IPS-20b (cell line): ENCODE measurements at regions not wholly inside any gene's neighbourhood (a gene's known extent, or its start where the extent isn't known, plus 50 kb on each side); places are given as distances from the start of the nearest gene placed in this dataset.
"Not testable (repeated sequence)": the region's sequence is repeated elsewhere in the genome, so short reads cannot be mapped to it uniquely, and the experiment has no call there.

Experiments
- H3K27ac ChIP-seq: one replicate; pipeline ENCODE4 v1.5.1; 2013; ENCODE audit warnings: low read length
- H3K27me3 ChIP-seq: 2 replicates; pipeline ENCODE4 v1.6.1; 2013; ENCODE audit warnings: mild to moderate bottlenecking, low read length, inconsistent platforms; ENCODE audit not compliant: insufficient read depth
- H3K36me3 ChIP-seq: 2 replicates; pipeline ENCODE4 v1.6.1; 2013; ENCODE audit warnings: low read depth, mild to moderate bottlenecking, inconsistent platforms, low read length, moderate library complexity; ENCODE audit not compliant: insufficient read depth
- H3K4me1 ChIP-seq: 2 replicates; pipeline ENCODE4 v1.6.1; 2013; ENCODE audit warnings: mild to moderate bottlenecking, control low read depth, inconsistent platforms, low read length, moderate library complexity; ENCODE audit not compliant: insufficient read depth
- H3K4me3 ChIP-seq: 2 replicates; pipeline ENCODE4 v1.5.1; 2013; ENCODE audit warnings: mild to moderate bottlenecking, low read length, inconsistent platforms
- H3K9ac ChIP-seq: 2 replicates; pipeline ENCODE4 v1.6.1; 2013; ENCODE audit warnings: low read depth, mild to moderate bottlenecking, inconsistent platforms, low read length, moderate library complexity
- H3K9me3 ChIP-seq: 2 replicates; pipeline ENCODE4 v1.6.1; 2013; ENCODE audit warnings: mild to moderate bottlenecking, low read depth, low read length, inconsistent platforms; ENCODE audit not compliant: insufficient read depth

DNA sequence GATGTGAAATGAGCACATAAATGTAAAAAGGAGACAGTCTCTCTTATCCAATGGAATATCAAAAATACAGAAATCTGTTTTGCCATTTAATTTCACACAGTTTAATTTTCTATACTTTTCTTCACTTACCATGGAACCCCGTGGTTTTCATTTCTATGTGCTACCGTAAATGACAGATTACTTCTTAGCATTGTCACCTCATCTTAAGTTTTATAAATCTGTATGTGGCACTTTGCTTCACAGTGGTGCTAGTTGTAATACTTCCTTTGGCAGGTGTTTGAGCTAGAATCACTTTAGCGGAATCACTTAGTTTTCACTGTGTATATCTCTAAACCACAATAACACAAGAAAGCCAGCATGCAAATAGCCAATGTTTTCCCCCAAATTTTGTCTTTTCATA lies 781.9 kb upstream of the MGAT4C start:
- Histone ChIP-seq H3K9ac (no peak overlapping the region), H3K27ac (no peak overlapping the region), H3K36me3 (no peaks in the 10 kb centered on the region), H3K27me3 (no peaks in the 10 kb centered on the region), H3K4me1 (no peaks in the 10 kb centered on the region), H3K9me3 (no peaks in the 10 kb centered on the region), H3K4me3 (no peak overlapping the region)

GRCh38 chr12:87025976-87026375 lies 769.8 kb upstream of the MGAT4C start:
- no peaks in the 10 kb centered on the region for H3K36me3 ChIP-seq
- H3K9me3 ChIP-seq, result no peaks in the 10 kb centered on the region

DNA sequence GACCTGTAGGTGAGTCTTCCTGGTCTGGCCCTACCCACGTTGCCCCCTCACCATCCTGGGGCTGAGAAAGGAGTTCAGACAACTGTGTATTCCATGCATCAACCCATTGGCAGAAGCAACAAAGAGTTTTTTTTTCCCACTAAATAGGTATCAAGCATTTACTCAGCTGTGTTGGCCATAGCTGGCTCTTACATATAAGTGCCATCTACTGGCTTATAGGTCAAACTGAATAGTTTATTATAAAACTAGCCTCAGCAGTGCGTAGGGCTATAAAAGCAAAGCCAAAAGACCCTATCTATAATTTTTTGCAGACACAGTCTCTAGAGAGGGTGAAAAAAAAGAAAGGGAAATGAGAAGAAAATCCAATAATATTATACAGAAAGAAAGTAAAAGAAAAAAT lies 765.2 kb upstream of the MGAT4C start:
- Histone ChIP-seq H3K9me3 (no peaks in the 10 kb centered on the region), H3K4me3 (no peak overlapping the region), H3K27ac (no peak overlapping the region), H3K27me3 (no peaks in the 10 kb centered on the region), H3K36me3 (no peaks in the 10 kb centered on the region), H3K4me1 (no peaks in the 10 kb centered on the region), H3K9ac (no peak overlapping the region)

More at GRCh38 chr12:87025976-87026375, 769.8 kb upstream of the MGAT4C start:
- Histone ChIP-seq H3K9ac (no peak overlapping the region), H3K4me1 (no peaks in the 10 kb centered on the region), H3K4me3 (no peak overlapping the region), H3K27me3 (no peaks in the 10 kb centered on the region), H3K27ac (no peak overlapping the region)

GRCh38 chr12:87020071-87020470 lies 763.9 kb upstream of the MGAT4C start:
- no peak overlapping the region for H3K4me3 ChIP-seq
- H3K27me3 ChIP-seq, result no peaks in the 10 kb centered on the region
- no peak overlapping the region for H3K9ac ChIP-seq
- H3K9me3 ChIP-seq, result no peaks in the 10 kb centered on the region
- no peaks in the 10 kb centered on the region for H3K4me1 ChIP-seq
- H3K27ac ChIP-seq, result no peak overlapping the region
- no peaks in the 10 kb centered on the region for H3K36me3 ChIP-seq

- Histone ChIP-seq H3K27me3 (no peaks in the 10 kb centered on the region), H3K4me1 (no peaks in the 10 kb centered on the region), H3K9me3 (no peaks in the 10 kb centered on the region), H3K27ac (no peak overlapping the region), H3K4me3 (no peak overlapping the region), H3K9ac (no peak overlapping the region), H3K36me3 (no peaks in the 10 kb centered on the region)
These were observed 759.2 kb upstream of the MGAT4C start for GRCh38 chr12:87015352-87015751.

GRCh38 chr12:87008785-87009384 lies 752.7 kb upstream of the MGAT4C start:
- Histone ChIP-seq H3K36me3 (no peaks in the 10 kb centered on the region), H3K9me3 (no peaks in the 10 kb centered on the region; the same call in 1 of the 2 replicates), H3K4me1 (no peaks in the 10 kb centered on the region), H3K4me3 (no peak overlapping the region), H3K9ac (no peak overlapping the region), H3K27ac (no peak overlapping the region), H3K27me3 (no peaks in the 10 kb centered on the region)

DNA sequence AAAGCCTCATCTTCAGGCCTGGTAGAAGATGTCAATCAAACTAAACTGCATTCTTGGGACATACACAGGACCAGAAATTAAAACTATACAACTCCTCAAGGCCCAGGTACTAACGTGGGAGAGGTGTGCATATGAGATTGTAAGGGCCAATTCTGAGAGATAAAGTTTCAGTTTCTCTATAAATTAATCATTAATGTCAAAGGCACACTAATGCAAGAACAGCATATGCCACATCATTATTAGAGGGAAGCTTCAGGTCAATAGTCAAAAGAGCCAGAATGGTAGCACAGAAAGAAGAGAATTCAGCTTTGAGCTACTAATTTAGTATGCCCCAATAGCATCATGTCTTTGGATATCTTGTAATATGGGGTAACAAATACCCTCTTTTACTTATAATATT lies 744.9 kb upstream of the MGAT4C start:
- Histone ChIP-seq H3K4me3 (no peak overlapping the region), H3K4me1 (no peaks in the 10 kb centered on the region), H3K9ac (no peak overlapping the region), H3K27ac (no peak overlapping the region), H3K36me3 (no peaks in the 10 kb centered on the region), H3K9me3 (peaks cover 38% of the 10 kb centered on the region), H3K27me3 (no peaks in the 10 kb centered on the region)

- Histone ChIP-seq H3K9ac (no peak overlapping the region), H3K9me3 (no peaks in the 10 kb centered on the region), H3K36me3 (no peaks in the 10 kb centered on the region), H3K4me3 (no peak overlapping the region), H3K27me3 (no peaks in the 10 kb centered on the region), H3K4me1 (no peaks in the 10 kb centered on the region), H3K27ac (no peak overlapping the region)
These were observed 729.1 kb upstream of the MGAT4C start for GRCh38 chr12:86985298-86985697.

GRCh38 chr12:86970595-86970994 lies 714.4 kb upstream of the MGAT4C start:
- H3K9ac ChIP-seq, H3K27ac ChIP-seq, H3K36me3 ChIP-seq, H3K27me3 ChIP-seq, H3K4me3 ChIP-seq, H3K4me1 ChIP-seq: not testable (repeated sequence)
- H3K9me3 ChIP-seq, result peaks cover 14% of the 10 kb centered on the region

- Histone ChIP-seq H3K9me3 (no peaks in the 10 kb centered on the region), H3K27me3 (no peaks in the 10 kb centered on the region), H3K4me1 (no peaks in the 10 kb centered on the region), H3K4me3 (no peak overlapping the region), H3K27ac (no peak overlapping the region), H3K9ac (no peak overlapping the region), H3K36me3 (no peaks in the 10 kb centered on the region)
These were observed 703.7 kb upstream of the MGAT4C start for GRCh38 chr12:86959766-86960458.

DNA sequence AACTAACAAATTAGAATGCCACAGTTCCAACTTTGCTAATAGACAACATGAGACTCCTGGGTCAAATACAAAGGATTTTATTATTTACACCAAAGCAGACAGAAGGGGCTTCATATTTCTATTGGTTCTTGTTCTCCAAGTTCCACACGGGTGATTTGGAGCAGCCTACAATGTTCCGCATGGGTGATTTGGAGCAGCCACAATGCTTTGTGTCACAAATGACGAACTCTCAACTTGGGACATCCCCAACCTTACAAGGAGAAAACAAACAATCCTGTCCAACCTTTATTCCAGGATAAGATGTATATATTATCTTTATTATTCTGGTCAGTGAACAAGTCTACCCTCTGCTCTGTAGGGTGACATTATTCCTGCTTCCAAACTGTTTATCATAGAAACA lies 694.3 kb upstream of the MGAT4C start:
- H3K4me1 ChIP-seq, result peaks cover 14% of the 10 kb centered on the region
- no peaks in the 10 kb centered on the region for H3K9me3 ChIP-seq
- H3K36me3 ChIP-seq, result no peaks in the 10 kb centered on the region
- no peak overlapping the region for H3K4me3 ChIP-seq
- no peak overlapping the region for H3K27ac ChIP-seq
- no peak overlapping the region for H3K9ac ChIP-seq
- H3K27me3 ChIP-seq, result no peaks in the 10 kb centered on the region

GRCh38 chr12:86950043-86950442 lies 693.9 kb upstream of the MGAT4C start:
- Histone ChIP-seq H3K36me3 (no peaks in the 10 kb centered on the region), H3K9me3 (no peaks in the 10 kb centered on the region), H3K27ac (no peak overlapping the region), H3K27me3 (no peaks in the 10 kb centered on the region), H3K4me1 (peaks cover 15% of the 10 kb centered on the region), H3K4me3 (no peak overlapping the region), H3K9ac (no peak overlapping the region)
